Small intestine (tissue), 7 donors: ENCODE measurements at regions not wholly inside any gene's neighbourhood (a gene's known extent, or its start where the extent isn't known, plus 50 kb on each side); places are given as distances from the start of the nearest gene placed in this dataset.
A peak's percentile ranks its signal among the peaks of the same experiment; 100 is the strongest.

Experiments
- DNase-seq, 2 donors: peaks; one replicate each; pipeline versions ENCODE4 v3.0.0 to v3.0.0-alpha.2; 2013
- FAIRE-seq: peaks from 2 replicates; lab custom pipeline; 2012; peaks lifted over from hg19 to GRCh38; lab: Jason Lieb, UNC
- H3K27ac ChIP-seq, 3 donors: one replicate each; pipeline ENCODE4 v1.5.1; 2013; ENCODE audit warnings: low read length in 2 of 3, mild to moderate bottlenecking in 2 of 3, control low read depth in 1 of 3, inconsistent platforms in 1 of 3, low read depth in 1 of 3, moderate library complexity in 1 of 3
- H3K27me3 ChIP-seq, 3 donors: one replicate each; pipeline ENCODE4 v1.6.1; 2013; ENCODE audit warnings: low read length in 3 of 3, inconsistent platforms in 1 of 3; ENCODE audit not compliant: control insufficient read depth in 3 of 3, insufficient read depth in 3 of 3
- H3K36me3 ChIP-seq, 3 donors: one replicate each; pipeline ENCODE4 v1.6.1; 2013; ENCODE audit warnings: low read length in 3 of 3, inconsistent platforms in 1 of 3, low read depth in 1 of 3, mild to moderate bottlenecking in 1 of 3, moderate library complexity in 1 of 3; ENCODE audit not compliant: control insufficient read depth in 3 of 3, insufficient read depth in 2 of 3
- H3K4me1 ChIP-seq, 3 donors: one replicate each; pipeline ENCODE4 v1.6.1; 2013; ENCODE audit warnings: low read length in 2 of 3, inconsistent platforms in 1 of 3, low read depth in 1 of 3, mild to moderate bottlenecking in 1 of 3, moderate library complexity in 1 of 3; ENCODE audit not compliant: control insufficient read depth in 3 of 3, insufficient read depth in 2 of 3
- H3K4me3 ChIP-seq, 3 donors: one replicate each; pipeline ENCODE4 v1.5.1; 2013; ENCODE audit warnings: low read length in 3 of 3, control low read depth in 1 of 3, inconsistent platforms in 1 of 3, low read depth in 1 of 3, mild to moderate bottlenecking in 1 of 3, moderate library complexity in 1 of 3
- H3K9me3 ChIP-seq, 2 donors: one replicate each; pipeline ENCODE4 v1.6.1; 2013; ENCODE audit warnings: low read depth in 1 of 2, low read length in 1 of 2; ENCODE audit not compliant: control insufficient read depth in 2 of 2, insufficient read depth in 1 of 2
- WGBS, 3 donors: extraction: QIAGEN DNeasy Blood & Tissue Kit; methylation state at CpG; one replicate each; pipeline ENCODE4 v1.1.7; 2013; 5-methylcytosine and 5-hydroxymethylcytosine counted together
- donor health status: healthy with polysubstance abuse.
- donor health status: control.
- donor health status: control.
- donor health status: Bipolar disorder and iron deficiency.
- donor health status: healthy.

DNA sequence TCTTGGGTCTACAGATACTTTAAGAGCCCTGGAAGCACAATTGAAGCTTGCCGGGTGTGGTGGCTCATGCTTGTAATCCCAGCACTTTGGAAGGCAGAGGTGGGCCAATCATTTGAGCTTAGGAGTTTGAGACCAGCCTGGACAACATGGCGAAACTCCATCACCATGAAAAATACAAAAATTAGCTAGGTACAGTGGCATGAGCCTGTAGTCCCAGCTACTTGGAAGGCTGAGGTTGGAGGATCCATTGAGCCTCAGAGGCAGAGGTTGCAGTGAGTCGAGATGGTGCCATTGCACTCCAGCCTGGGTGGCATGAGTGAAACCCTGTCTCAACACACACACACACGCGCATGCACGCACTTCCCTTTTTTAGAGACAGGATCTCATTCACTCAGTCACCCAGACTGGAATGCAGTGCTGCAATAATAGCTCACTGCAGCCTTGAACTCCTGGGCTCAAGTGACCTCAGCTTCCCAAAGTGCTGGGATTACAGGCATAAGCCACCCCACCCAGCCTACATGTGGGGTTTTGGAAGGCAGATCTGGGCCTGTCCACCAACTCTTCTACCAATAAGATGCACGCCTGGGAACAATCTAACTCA lies 182.5 kb upstream of the JARID2 start:
- WGBS, 3 donors = 90 to 95% (median 93%) methylated on average over 7 of the region's 7 CpGs
- H3K4me1 ChIP-seq = no peaks in the 10 kb centered on the region
- H3K27me3 ChIP-seq = no peaks in the 10 kb centered on the region
- H3K36me3 ChIP-seq = no peaks in the 10 kb centered on the region
- no peak overlapping the region for H3K27ac ChIP-seq
- H3K9me3 ChIP-seq = peaks cover 0 to 5% of the 10 kb centered on the region in 2 donors
- no peak for FAIRE-seq
- DNase-seq = no peak
- no peak overlapping the region for H3K4me3 ChIP-seq

DNA sequence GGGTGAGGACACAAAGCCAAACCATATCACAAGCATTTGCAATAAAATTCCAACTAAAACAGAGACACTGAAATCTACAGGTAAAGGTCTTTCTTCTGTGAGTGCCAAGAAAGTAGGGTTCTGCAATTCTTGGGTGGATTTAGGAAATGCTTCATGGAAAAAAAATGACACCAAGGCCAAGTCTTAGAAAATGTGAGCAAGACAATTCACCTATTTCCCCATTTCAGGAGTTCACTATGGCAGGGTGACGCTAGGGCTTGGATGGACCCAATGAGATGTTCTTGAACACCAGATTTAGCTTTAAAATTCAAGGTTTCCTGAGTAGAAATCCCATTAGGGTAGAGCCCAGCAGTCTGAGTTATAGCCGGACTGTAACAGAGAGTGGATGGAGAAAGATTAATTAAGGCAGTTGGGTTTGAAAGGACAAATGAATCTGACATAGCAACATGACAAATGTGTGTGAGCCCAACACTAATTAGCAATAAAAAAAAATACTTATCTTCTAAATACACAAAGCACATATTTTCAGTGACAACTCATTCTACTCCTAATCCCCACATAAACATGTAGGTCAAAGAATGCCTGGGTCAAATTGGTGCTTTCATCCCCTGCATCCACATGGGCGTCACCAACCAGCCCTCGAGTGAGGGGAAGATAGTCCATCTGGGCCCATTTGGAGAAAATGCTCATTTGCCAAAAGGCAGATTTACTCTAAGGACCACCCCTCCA lies 180.4 kb upstream of the JARID2 start:
- Histone ChIP-seq H3K27me3 (no peaks in the 10 kb centered on the region), H3K9me3 (no peaks in the 10 kb centered on the region), H3K4me3 (no peak overlapping the region), H3K4me1 (no peaks in the 10 kb centered on the region), H3K36me3 (no peaks in the 10 kb centered on the region), H3K27ac (no peak overlapping the region)
- WGBS, 3 donors = 83 to 86% (median 83%) methylated on average over 4 of the region's 4 CpGs
- no peak for DNase-seq
- FAIRE-seq = no peak

- Histone ChIP-seq H3K4me1 (no peaks in the 10 kb centered on the region), H3K36me3 (no peaks in the 10 kb centered on the region), H3K4me3 (no peak overlapping the region), H3K27ac (peak overlapping the region in 1 of 3 donors; percentile 92), H3K9me3 (no peaks in the 10 kb centered on the region), H3K27me3 (no peaks in the 10 kb centered on the region)
- 60 to 79% (median 78%) methylated on average over 7 of the region's 7 CpGs for WGBS, 3 donors
- FAIRE-seq = no peak
- no peak for DNase-seq
These were observed 179.6 kb upstream of the JARID2 start for GRCh38 chr6:15066089-15066758.

DNA sequence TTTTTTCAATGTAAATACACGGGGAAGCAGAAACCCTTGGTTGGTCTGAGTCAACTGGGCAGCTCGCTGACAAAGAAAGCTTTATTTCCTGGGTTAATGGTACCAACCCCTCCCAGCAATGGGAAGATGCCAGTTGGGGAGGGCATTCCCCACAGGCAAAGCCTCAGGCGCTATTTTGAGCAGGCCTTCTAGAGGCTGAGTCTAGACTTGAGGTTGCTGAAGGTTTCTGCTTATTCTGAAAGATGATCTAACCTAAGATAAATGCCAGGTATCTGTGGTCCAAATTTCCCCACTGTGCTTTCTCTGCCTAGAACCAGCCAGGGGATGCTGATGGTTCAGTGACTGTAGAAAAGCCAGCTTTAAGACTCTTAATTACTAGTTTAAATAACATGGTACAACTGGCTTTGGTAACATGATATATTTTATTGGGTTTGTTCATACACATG lies 172.5 kb upstream of the JARID2 start:
- DNase-seq = no peak
- H3K4me3 ChIP-seq = no peak overlapping the region
- H3K27ac ChIP-seq = no peak overlapping the region
- no peaks in the 10 kb centered on the region for H3K27me3 ChIP-seq
- H3K4me1 ChIP-seq = no peaks in the 10 kb centered on the region
- WGBS, 3 donors = 55 to 69% (median 63%) methylated on average over 3 of the region's 3 CpGs
- FAIRE-seq = no peak
- H3K9me3 ChIP-seq = no peaks in the 10 kb centered on the region
- H3K36me3 ChIP-seq = no peaks in the 10 kb centered on the region

- Histone ChIP-seq H3K27ac (no peak overlapping the region), H3K36me3 (no peaks in the 10 kb centered on the region), H3K9me3 (no peaks in the 10 kb centered on the region), H3K4me1 (no peaks in the 10 kb centered on the region), H3K27me3 (no peaks in the 10 kb centered on the region), H3K4me3 (no peak overlapping the region)
- no peak for FAIRE-seq
- no peak for DNase-seq
- WGBS, 3 donors = 93 to 95% (median 93%) methylated on average over 14 of the region's 14 CpGs
These were observed 171.9 kb upstream of the JARID2 start for GRCh38 chr6:15073883-15074465.

- peaks cover 0 to 3% (median 0%) of the 10 kb centered on the region in 3 donors for H3K4me1 ChIP-seq
- H3K36me3 ChIP-seq = no peaks in the 10 kb centered on the region
- no peaks in the 10 kb centered on the region for H3K9me3 ChIP-seq
- WGBS, 3 donors = 95 to 98% (median 96%) methylated on average over 10 of the region's 10 CpGs
- no peak for DNase-seq
- H3K4me3 ChIP-seq = no peak overlapping the region
- H3K27ac ChIP-seq = no peak overlapping the region
- H3K27me3 ChIP-seq = no peaks in the 10 kb centered on the region
- no peak for FAIRE-seq
These were observed 171.1 kb upstream of the JARID2 start for GRCh38 chr6:15074806-15075205.

DNA sequence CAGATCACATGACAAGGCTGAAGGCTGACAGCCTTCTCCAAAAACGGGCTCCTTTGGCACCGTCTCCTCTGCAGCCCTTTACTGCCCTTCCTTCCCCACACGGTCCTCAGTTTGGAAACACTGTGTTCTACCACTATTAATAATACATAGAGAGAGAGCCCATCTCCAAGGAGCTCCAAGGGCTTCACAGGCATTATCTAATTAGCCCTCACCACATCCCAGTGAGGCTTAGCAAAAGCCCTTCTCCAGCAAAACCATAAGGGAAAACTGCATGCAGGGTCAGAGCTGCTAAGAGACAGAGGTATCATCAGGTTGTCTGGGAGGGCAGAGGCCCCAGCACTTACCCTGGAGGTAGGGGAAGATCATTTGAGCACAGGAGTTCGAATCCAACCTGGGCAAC lies 169.3 kb upstream of the JARID2 start:
- no peaks in the 10 kb centered on the region for H3K9me3 ChIP-seq
- no peaks in the 10 kb centered on the region for H3K36me3 ChIP-seq
- DNase-seq (no peak), FAIRE-seq (no peak)
- H3K4me3 ChIP-seq = no peak overlapping the region
- peaks cover 0 to 8% (median 0%) of the 10 kb centered on the region in 3 donors for H3K4me1 ChIP-seq
- no peak overlapping the region for H3K27ac ChIP-seq
- no peaks in the 10 kb centered on the region for H3K27me3 ChIP-seq
- WGBS, 3 donors = 82 to 87% (median 83%) methylated on average over 4 of the region's 4 CpGs

- DNase-seq (no peak), FAIRE-seq (no peak)
- WGBS, 3 donors = 71 to 84% (median 81%) methylated on average over 4 of the region's 4 CpGs
- Histone ChIP-seq H3K27me3 (no peaks in the 10 kb centered on the region), H3K27ac (no peak overlapping the region), H3K36me3 (no peaks in the 10 kb centered on the region), H3K4me1 (peaks cover 0 to 11% (median 0%) of the 10 kb centered on the region in 3 donors), H3K9me3 (no peaks in the 10 kb centered on the region), H3K4me3 (no peak overlapping the region)
These were observed 168.9 kb upstream of the JARID2 start for GRCh38 chr6:15077006-15077405.
